Hepatocyte (in vitro differentiated cells): ENCODE measurements at regions not wholly inside any gene's neighbourhood (a gene's known extent, or its start where the extent isn't known, plus 50 kb on each side); places are given as distances from the start of the nearest gene placed in this dataset.

Experiments
- EZH2 ChIP-seq: fragments of 200-600 bp; sonication (generic); IDR thresholded peaks from 2 replicates; pipeline ENCODE4 v1.6.1; 2016; ENCODE audit warnings: antibody characterized with exemption, mild to moderate bottlenecking, borderline replicate concordance
- TF ChIP-seq, protein P1 (sequence below): fragments of 200-600 bp; sonication (generic); IDR thresholded peaks from 2 replicates; pipeline ENCODE4 v1.5.1; 2016; ENCODE audit warnings: antibody characterized with exemption, mild to moderate bottlenecking; ENCODE audit not compliant: poor library complexity

DNA sequence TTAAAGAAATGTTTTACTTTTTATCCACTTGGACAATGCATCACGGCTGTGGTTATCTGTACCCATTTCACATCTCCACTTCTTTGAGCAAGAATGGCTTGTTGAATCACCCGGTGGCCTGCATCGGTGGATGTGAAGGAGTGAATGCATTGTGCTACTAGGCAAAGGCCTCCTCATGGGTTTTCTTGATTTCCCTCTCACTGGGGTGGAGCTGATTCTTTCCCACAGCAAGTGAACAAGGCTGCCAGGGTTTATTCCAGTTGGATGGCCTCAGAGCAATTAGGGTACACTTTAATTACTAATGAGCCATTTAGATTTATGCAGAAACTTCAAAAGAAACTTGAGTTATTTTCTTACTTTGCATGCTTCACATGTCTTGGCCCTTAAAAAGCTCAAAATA is 387.1 kb downstream of the RND3 start:
- TF ChIP-seq, protein P1, sequence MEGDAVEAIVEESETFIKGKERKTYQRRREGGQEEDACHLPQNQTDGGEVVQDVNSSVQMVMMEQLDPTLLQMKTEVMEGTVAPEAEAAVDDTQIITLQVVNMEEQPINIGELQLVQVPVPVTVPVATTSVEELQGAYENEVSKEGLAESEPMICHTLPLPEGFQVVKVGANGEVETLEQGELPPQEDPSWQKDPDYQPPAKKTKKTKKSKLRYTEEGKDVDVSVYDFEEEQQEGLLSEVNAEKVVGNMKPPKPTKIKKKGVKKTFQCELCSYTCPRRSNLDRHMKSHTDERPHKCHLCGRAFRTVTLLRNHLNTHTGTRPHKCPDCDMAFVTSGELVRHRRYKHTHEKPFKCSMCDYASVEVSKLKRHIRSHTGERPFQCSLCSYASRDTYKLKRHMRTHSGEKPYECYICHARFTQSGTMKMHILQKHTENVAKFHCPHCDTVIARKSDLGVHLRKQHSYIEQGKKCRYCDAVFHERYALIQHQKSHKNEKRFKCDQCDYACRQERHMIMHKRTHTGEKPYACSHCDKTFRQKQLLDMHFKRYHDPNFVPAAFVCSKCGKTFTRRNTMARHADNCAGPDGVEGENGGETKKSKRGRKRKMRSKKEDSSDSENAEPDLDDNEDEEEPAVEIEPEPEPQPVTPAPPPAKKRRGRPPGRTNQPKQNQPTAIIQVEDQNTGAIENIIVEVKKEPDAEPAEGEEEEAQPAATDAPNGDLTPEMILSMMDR = no peak
- TF ChIP-seq EZH2 = no peak
